ENCODE measurements at regions not wholly inside any gene's neighbourhood (a gene's known extent, or its start where the extent isn't known, plus 50 kb on each side); places are given as distances from the start of the nearest gene placed in this dataset.

DNA sequence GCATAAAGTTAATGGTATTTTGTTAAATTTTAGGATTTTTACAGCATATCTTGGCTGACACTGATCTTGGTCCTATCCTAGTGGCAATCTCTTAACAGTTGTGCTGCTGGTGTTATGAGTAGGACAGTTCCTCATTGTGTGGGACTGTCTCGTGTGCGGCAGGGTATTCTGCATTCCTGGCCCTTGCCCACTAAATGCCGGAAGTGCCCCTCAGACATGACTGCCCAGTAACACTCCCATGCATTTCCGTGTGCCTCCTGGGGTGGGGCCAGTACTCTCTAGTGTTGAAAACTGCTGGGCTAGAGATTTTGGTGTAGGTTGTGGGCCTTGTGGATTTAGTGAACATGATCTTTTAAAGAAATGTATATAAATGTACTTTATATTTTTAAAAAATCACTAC, 227.1 kb upstream of the DMRT1 start (continued):
- TF ChIP-seq ZNF687 (CRISPR knock-in tag; IDR thresholded peaks at IDR 0.05) (peak; percentile 10; the same call in 1 of the 2 replicates), ATF1 (CRISPR knock-in tag; IDR thresholded peaks at IDR 0.05) (no peak), HNRNPL (IDR thresholded peaks at IDR 0.05; ENCODE audit: low read depth, low read length) (0 out of 2 replicates have a peak, but pooled peaks have one; percentile 36), ZNF563 (CRISPR knock-in tag; IDR thresholded peaks at IDR 0.05) (no peak), ZGPAT (CRISPR knock-in tag; IDR thresholded peaks at IDR 0.05) (no peak), ELF1 (CRISPR knock-in tag; IDR thresholded peaks at IDR 0.05) (peak; percentile 64), PPARG (CRISPR knock-in tag; conservative IDR thresholded peaks at IDR 0.05) (no peak), PHB2 (IDR thresholded peaks at IDR 0.05; ENCODE audit: partially characterized antibody) (no peak), HNF4A (CRISPR knock-in tag; IDR thresholded peaks at IDR 0.05) (no peak), NR2C2 (CRISPR knock-in tag; IDR thresholded peaks at IDR 0.05; ENCODE audit: borderline replicate concordance) (no peak), ZNF3 (CRISPR knock-in tag; IDR thresholded peaks at IDR 0.05) (0 out of 2 replicates have a peak, but pooled peaks have one; percentile 5), HDAC1 (CRISPR knock-in tag; IDR thresholded peaks at IDR 0.05) (0 out of 2 replicates have a peak, but pooled peaks have one; percentile 3), TGIF2 (CRISPR knock-in tag; IDR thresholded peaks at IDR 0.05) (peak; percentile 42; the same call in 1 of the 2 replicates), GABPA (IDR thresholded peaks at IDR 0.05; ENCODE audit: low read depth, low read length) (no peak), GABPA (CRISPR knock-in tag; IDR thresholded peaks at IDR 0.05; ENCODE audit: low read depth) (peak; percentile 75), RARA (CRISPR knock-in tag; IDR thresholded peaks at IDR 0.05) (no peak), KLF16 (CRISPR knock-in tag; IDR thresholded peaks at IDR 0.05) (0 out of 4 replicates have a peak, but pooled peaks of 1 of the 2 experiments have one; percentile 1), TEAD3 (CRISPR knock-in tag; optimal IDR thresholded peaks at IDR 0.05; ENCODE audit: borderline replicate concordance) (peak; percentile 81), PAX8 (CRISPR knock-in tag; IDR thresholded peaks at IDR 0.05; ENCODE audit: borderline replicate concordance) (no peak), E2F2 (CRISPR knock-in tag; IDR thresholded peaks at IDR 0.05; ENCODE audit: borderline replicate concordance) (no peak), ZFP1 (CRISPR knock-in tag; IDR thresholded peaks at IDR 0.05) (0 out of 2 replicates have a peak, but pooled peaks have one; percentile 4), SALL1 (CRISPR knock-in tag; IDR thresholded peaks at IDR 0.05) (0 out of 2 replicates have a peak, but pooled peaks have one; percentile 5)
- TF ChIP-seq, protein P1, sequence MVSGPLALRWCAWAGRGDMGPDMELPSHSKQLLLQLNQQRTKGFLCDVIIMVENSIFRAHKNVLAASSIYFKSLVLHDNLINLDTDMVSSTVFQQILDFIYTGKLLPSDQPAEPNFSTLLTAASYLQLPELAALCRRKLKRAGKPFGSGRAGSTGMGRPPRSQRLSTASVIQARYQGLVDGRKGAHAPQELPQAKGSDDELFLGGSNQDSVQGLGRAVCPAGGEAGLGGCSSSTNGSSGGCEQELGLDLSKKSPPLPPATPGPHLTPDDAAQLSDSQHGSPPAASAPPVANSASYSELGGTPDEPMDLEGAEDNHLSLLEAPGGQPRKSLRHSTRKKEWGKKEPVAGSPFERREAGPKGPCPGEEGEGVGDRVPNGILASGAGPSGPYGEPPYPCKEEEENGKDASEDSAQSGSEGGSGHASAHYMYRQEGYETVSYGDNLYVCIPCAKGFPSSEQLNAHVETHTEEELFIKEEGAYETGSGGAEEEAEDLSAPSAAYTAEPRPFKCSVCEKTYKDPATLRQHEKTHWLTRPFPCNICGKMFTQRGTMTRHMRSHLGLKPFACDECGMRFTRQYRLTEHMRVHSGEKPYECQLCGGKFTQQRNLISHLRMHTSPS (CRISPR knock-in tag; IDR thresholded peaks at IDR 0.05; ENCODE audit: low read depth): peak; percentile 74; the same call in 1 of the 2 replicates

All from HepG2 (cell line).